NCI-H2081 treated with DMSO at 0.1 percent for 48 hours (cell line): ENCODE measurements at regions not wholly inside any gene's neighbourhood (a gene's known extent, or its start where the extent isn't known, plus 50 kb on each side); places are given as distances from the start of the nearest gene placed in this dataset.
"Not testable (repeated sequence)": the region's sequence is repeated elsewhere in the genome, so short reads cannot be mapped to it uniquely, and the experiment has no call there.

Experiments used
- DNase-seq: peaks from one replicate; lab custom pipeline; 2025; lab: John Stamatoyannopoulos, UW

DNA sequence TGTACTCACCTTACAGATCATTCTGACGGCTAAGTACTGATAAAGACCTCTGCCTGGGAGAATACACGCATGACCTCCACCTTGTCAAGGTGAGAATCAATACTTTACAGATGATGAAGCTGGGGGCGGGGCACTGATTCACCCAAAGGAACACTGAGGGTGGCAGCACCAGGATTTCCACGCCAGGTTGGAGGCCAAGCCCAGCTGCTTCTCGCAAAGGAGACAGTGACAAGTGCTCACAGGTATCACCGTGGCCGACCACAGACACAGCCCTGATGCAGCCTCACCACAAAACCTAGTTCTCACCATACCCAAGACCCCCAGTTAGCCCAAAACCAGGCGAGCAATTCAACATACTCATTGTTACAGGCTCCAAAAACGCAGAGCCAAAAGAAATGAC, 434.2 kb downstream of the SOX9 start:
- DNase-seq = no peak

GRCh38 chr17:72556944-72557826, 436.4 kb downstream of the SOX9 start:
- peak; percentile 21 for DNase-seq

GRCh38 chr17:72558971-72559476, 438.2 kb downstream of the SOX9 start:
- DNase-seq = no peak

- DNase-seq = peak; percentile 45
These were observed 439.8 kb downstream of the SOX9 start for GRCh38 chr17:72560303-72561247.

DNA sequence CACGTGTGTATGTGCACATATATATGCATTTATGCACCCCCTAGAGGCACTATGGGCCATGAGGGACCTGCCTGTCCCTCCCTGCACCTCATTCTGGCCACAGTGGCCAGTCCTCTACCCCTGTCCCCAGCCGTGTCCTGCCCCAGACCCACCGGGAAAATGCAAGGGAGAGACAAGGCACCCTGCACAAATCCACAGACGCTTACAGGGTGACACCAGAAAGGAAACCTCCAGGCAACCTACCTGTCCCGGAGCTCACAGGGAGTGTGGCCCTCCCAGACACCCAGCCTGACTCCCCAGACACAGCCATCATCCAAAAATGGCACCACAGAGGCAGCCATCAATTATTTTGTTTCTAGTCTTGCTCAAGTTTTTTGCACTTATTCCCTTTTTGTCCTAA, 440.4 kb downstream of the SOX9 start:
- DNase-seq = no peak

GRCh38 chr17:72561680-72562079, 440.9 kb downstream of the SOX9 start:
- DNase-seq = no peak

- no peak for DNase-seq
These were observed 441.9 kb downstream of the SOX9 start for GRCh38 chr17:72562615-72563188.

GRCh38 chr17:72563952-72564351, 443.1 kb downstream of the SOX9 start:
- no peak for DNase-seq

GRCh38 chr17:72565006-72565405, 444.2 kb downstream of the SOX9 start:
- no peak for DNase-seq

GRCh38 chr17:72565758-72566157, 444.9 kb downstream of the SOX9 start:
- no peak for DNase-seq

DNA sequence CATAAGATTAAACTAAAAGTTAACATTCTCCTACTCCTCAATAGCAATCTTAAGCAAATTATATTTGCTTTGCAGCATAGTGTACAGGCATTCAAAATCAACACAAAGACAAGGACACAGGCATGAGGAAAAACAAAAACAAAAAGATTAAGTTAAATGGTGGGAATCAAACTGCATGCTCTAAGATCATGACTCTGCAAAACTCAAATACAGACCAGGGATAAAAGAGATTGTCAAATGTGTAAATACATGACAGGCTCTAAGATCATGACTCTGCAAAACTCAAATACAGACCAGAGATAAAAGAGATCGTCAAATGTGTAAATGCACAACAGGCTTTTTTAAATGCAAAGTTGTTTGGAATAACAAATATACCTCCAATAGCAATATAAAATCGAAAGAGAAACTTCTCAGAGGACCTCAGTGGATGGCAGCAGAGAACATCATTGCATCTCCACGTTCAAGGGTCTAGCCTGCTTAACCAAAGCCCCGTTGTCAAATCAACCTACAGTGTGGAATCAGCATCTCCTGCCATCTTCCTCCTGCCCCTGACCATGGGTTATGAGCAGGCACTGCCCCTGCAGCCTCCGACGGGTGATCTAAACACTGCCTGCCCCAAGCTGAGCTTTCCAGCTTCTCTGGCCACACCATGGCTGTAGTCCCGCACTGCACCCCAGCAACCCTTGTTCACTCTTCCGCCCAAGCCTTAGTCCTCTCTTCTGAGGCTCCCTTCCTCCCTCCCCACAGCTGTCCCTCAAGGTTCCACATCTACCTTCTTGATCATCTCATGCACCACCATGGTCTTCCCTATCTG, 446.1 kb downstream of the SOX9 start:
- DNase-seq = no peak

GRCh38 chr17:72567774-72568173, 447.0 kb downstream of the SOX9 start:
- no peak for DNase-seq

DNA sequence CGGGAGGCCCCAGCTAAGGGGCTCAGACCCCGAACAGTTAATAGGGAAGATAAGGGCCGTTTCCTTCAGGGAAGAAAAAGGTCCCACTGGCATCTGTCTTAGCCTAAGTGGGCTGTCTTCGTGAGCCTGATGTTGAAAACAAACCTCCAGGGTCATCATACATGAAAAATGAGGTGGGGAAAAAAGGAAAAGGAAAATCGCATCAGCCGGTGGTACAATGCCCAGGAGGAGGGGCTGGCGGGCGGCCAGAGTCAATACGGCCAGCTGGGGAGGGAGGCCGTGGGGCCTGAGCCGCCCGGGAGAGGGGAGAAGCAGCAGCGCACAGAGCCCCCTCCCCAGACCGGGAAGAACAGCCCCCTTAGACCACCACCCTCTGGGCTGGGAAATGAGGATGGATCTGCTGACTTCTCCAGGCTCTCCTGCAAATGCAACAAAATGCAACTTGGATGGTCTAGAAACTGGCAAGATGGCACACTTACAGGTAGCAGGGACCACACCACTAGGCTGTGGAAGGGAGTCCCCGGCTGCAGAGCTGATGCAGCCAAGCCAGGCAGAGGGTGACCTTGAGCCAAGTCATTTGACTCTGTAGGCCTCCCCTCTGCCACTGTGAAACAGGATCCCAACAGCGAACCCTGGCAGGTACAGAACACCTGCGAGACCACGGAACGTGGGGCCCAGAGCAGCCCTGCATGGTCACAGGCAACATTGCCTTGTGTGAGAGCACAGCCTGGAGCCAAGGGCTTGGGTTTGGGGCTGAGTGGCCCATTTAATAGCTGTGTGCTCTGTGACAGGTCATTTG, 448.5 kb downstream of the SOX9 start:
- no peak for DNase-seq

DNA sequence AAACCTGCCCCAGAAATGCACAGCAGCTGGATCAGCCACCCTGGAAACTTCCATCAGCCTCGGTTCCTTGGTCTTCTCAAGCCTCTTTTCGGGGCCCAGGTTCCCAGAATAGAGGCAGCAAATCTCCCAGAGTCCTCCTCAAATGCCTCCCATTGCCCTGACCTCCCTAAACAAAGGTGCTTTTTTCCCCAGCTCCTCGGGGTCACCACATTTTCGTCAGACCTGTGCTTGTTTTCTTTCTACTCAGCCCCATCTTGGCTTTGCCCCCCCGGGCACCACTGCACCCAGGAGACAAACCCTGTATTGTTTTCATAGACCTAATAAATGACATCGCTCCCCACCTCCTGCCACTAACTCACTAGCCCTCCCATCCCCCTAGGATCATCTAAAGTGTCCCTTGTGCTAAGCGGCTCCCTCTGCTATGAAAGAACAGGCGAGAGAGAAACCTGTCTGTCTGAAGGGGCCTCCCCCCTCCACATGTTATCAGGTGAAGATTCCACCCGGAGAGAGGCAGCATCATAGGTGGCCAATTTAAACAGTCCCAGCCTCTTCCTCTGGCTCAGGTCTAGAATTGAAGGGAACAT, 451.1 kb downstream of the SOX9 start:
- DNase-seq = no peak

GRCh38 chr17:72572604-72573491, 452.0 kb downstream of the SOX9 start:
- no peak for DNase-seq

DNA sequence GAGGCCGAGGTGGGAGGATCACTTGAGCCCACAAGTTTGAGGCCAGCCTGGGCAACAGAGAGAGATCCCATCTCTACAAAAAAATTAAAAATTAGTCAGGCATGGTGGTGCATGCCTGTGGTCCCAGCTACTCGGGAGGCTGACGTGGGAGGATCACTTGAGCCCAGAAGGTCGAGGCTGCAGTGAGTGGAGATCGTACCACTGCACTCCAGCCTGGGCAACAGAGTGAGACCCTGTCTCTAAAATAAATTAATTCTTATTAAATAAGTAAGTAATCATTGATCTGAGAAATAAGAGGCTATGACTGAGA, 452.6 kb downstream of the SOX9 start:
- not testable (repeated sequence) for DNase-seq

GRCh38 chr17:72574675-72575510, 454.1 kb downstream of the SOX9 start:
- no peak for DNase-seq

DNA sequence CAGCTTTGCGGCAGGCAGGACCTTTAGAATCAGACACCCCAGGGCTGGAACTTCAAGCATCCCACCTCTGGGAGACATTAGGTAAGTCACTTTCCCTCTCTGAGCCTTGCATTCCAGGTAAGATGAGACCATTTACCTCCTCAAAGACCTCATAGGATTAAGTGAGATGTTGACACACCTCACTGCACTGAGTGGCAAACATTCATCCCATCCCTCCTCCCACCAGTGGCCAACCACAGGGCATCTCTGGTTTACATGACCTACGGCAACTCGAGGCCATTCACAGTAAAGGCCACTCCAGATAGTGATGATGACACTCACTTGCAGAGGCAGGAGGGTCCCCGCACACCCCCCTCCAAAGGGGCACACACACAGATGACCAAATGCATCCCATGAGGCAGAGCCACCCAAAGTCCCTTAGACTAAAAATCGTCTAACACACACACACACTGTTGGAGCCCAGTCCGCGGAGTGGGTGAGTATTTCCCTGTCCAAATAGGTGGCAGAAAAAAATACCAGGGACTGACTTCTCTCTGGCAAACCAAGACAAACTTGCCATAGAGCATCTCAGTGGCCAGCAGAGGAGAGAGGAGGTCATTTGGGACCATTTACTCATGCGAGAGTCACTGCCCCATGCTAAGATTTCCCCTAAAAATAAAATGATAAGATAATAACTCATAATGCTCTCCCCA, 454.9 kb downstream of the SOX9 start:
- no peak for DNase-seq
